ENCODE measurements at regions not wholly inside any gene's neighbourhood (a gene's known extent, or its start where the extent isn't known, plus 50 kb on each side); places are given as distances from the start of the nearest gene placed in this dataset.

DNA sequence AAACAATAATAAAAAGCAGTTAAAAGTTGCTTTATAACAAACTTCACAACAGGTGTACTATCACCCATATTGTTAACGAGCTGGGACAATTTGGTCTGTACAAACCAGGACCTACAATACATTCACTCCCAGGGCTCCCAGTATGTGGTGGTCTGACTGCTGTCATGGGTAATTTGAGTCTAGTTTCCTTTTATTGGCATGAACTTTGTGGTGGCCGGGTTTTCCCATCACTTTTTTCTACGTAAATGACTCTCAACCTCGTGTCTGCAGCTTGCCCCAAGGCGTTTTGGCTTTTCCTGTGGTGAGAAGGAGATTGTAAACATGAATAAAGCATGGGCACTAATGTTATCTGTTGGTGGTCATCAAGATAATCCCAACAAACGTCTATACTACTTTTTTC lies 118.7 kb upstream of the CDK6 start:
- TF ChIP-seq, protein P1, sequence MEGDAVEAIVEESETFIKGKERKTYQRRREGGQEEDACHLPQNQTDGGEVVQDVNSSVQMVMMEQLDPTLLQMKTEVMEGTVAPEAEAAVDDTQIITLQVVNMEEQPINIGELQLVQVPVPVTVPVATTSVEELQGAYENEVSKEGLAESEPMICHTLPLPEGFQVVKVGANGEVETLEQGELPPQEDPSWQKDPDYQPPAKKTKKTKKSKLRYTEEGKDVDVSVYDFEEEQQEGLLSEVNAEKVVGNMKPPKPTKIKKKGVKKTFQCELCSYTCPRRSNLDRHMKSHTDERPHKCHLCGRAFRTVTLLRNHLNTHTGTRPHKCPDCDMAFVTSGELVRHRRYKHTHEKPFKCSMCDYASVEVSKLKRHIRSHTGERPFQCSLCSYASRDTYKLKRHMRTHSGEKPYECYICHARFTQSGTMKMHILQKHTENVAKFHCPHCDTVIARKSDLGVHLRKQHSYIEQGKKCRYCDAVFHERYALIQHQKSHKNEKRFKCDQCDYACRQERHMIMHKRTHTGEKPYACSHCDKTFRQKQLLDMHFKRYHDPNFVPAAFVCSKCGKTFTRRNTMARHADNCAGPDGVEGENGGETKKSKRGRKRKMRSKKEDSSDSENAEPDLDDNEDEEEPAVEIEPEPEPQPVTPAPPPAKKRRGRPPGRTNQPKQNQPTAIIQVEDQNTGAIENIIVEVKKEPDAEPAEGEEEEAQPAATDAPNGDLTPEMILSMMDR (conservative IDR thresholded peaks at IDR 0.05; ENCODE audit: low read length): no peak
- no peak for TF ChIP-seq EZH2phosphoT487 (IDR thresholded peaks at IDR 0.05; ENCODE audit: borderline replicate concordance)

All from Loucy (cell line).